ENCODE measurements at regions not wholly inside any gene's neighbourhood (a gene's known extent, or its start where the extent isn't known, plus 50 kb on each side); places are given as distances from the start of the nearest gene placed in this dataset.
A peak's percentile ranks its signal among the peaks of the same experiment; 100 is the strongest.

DNA sequence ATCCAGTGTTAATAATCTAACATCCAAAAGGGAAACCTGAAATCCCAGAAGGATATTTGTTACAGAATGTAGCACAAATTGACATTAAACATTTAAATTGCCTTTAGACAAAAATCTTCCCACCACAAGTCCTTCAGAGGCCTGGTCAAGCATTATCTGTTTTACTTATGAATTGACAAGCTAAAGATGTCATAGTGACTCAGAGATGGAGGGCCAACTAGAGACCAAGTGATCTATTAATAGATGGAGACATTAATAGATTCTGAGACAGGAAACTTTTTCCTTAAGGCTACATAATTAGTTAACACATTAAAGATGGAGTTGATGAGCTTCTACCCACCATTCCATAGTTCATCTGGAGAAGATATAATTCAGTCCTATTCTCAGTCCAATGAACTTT is 526.2 kb downstream of the IRS1 start (continued):
- TF ChIP-seq, protein P1, sequence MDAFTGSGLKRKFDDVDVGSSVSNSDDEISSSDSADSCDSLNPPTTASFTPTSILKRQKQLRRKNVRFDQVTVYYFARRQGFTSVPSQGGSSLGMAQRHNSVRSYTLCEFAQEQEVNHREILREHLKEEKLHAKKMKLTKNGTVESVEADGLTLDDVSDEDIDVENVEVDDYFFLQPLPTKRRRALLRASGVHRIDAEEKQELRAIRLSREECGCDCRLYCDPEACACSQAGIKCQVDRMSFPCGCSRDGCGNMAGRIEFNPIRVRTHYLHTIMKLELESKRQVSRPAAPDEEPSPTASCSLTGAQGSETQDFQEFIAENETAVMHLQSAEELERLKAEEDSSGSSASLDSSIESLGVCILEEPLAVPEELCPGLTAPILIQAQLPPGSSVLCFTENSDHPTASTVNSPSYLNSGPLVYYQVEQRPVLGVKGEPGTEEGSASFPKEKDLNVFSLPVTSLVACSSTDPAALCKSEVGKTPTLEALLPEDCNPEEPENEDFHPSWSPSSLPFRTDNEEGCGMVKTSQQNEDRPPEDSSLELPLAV (CRISPR knock-in tag; conservative IDR thresholded peaks at IDR 0.05; ENCODE audit: low read depth): no peak
- TF ChIP-seq CCDC6 (CRISPR knock-in tag; IDR thresholded peaks at IDR 0.05): no peak

DNA sequence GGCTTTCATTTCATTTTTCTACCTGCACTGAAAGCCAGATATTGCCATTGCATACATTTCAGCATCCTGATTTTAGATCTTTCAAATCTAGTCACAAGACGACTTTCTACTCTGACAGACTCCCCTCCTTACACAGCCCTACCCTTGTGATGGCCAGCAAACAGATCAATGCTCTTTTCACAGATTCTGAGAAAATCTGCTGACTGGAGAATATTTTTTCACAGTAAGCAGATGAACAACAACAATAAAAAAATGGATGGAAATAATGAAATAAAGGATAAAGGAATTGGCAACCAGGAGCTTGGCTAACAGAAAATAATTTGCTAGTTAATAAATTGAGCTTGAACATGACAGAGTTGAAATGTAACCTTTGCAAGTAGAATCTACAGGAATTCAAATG is 527.2 kb downstream of the IRS1 start:
- intact Hi-C loops (cut with micrococcal nuclease; ENCODE audit: unreplicated experiment): no loop called here
- H3K27ac ChIP-seq (ENCODE audit: extremely low read length, insufficient read depth, low read length): no peak overlapping the region
- BruUV-seq (replicated peaks): no TSS peak
- no peak overlapping the region for H2AFZ ChIP-seq (ENCODE audit: low read length)
- WGBS (ENCODE audit: low lambda C conversion rate): 3% methylated on average over 1 of the region's 1 CpG
- H3K4me2 ChIP-seq (ENCODE audit: low read depth, low read length): no peak overlapping the region
- H3K36me3 ChIP-seq (replicated peaks in 1 of 2; ENCODE audit: control insufficient read depth in 1 of 2, insufficient read depth in 2 of 2, low read length in 2 of 2): no peaks in the 10 kb centered on the region
- no peak overlapping the region for H3K4me3 ChIP-seq (replicated peaks in 1 of 3; ENCODE audit: insufficient read depth in 1 of 3, low read depth in 2 of 3, low read length in 3 of 3)
- no peaks in the 10 kb centered on the region for H3K79me2 ChIP-seq (ENCODE audit: insufficient read depth, low read length)
- FAIRE-seq (no peak), ATAC-seq (no peak), DNase-seq (ENCODE audit: low spot score) (no peak)
- no peak overlapping the region for H3K9ac ChIP-seq (ENCODE audit: insufficient read depth, low read depth, low read length)
- in situ Hi-C loops (cut with HindIII; ENCODE audit: extremely low pct_ligation_motif_present, low pct_unique_long_range_greater_than_20kb): no loop called here
- H3K27me3 ChIP-seq (ENCODE audit: control insufficient read depth in 1 of 2, insufficient read depth in 2 of 2, low read length in 2 of 2): no peaks in the 10 kb centered on the region; a peak in 2 of 5 replicates
- TF ChIP-seq, protein P2, sequence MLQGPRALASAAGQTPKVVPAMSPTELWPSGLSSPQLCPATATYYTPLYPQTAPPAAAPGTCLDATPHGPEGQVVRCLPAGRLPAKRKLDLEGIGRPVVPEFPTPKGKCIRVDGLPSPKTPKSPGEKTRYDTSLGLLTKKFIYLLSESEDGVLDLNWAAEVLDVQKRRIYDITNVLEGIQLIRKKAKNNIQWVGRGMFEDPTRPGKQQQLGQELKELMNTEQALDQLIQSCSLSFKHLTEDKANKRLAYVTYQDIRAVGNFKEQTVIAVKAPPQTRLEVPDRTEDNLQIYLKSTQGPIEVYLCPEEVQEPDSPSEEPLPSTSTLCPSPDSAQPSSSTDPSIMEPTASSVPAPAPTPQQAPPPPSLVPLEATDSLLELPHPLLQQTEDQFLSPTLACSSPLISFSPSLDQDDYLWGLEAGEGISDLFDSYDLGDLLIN (CRISPR knock-in tag; IDR thresholded peaks at IDR 0.05; ENCODE audit: borderline replicate concordance): no peak
- TF ChIP-seq MAFK (conservative IDR thresholded peaks at IDR 0.05 in 1 of 2, IDR thresholded peaks at IDR 0.05 in 1 of 2; ENCODE audit: low read length in 2 of 2): peak; percentile 88 to 89
- no peak for TF ChIP-seq BHLHE40 (IDR thresholded peaks at IDR 0.05; ENCODE audit: low read length)
- TF ChIP-seq ZNF496 (CRISPR knock-in tag; IDR thresholded peaks at IDR 0.05; ENCODE audit: insufficient replicate concordance): no peak
- no peak for TF ChIP-seq YEATS2 (CRISPR knock-in tag; IDR thresholded peaks at IDR 0.05; ENCODE audit: borderline replicate concordance)
- TF ChIP-seq ERF (CRISPR knock-in tag; IDR thresholded peaks at IDR 0.05): no peak
- TF ChIP-seq MAFF (IDR thresholded peaks at IDR 0.05; ENCODE audit: low read depth, low read length): peak; percentile 89
- no peaks in the 10 kb centered on the region for H4K20me1 ChIP-seq (ENCODE audit: insufficient read depth, low read length)
- H3K9me3 ChIP-seq (ENCODE audit: low read length): no peaks in the 10 kb centered on the region
- ChIA-PET POLR2A (interaction anchor here (1.6 kb wide), 1 partner anchor 528 kb away, joined by 3 read pairs; the partner anchor contains the start of gene IRS1), CTCF (ENCODE audit: low intra/inter-chr PET ratio, low total read pairs) (no interaction called here)
- no peaks in the 10 kb centered on the region for H3K4me1 ChIP-seq (ENCODE audit: insufficient read depth, low read length)
